HL-60 (cell line): ENCODE measurements at regions not wholly inside any gene's neighbourhood (a gene's known extent, or its start where the extent isn't known, plus 50 kb on each side); places are given as distances from the start of the nearest gene placed in this dataset.

Experiments used
- DNase-seq, 2 experiments: peaks; one replicate each; pipeline ENCODE4 v3.0.0-alpha.2; 2010 to 2020; ENCODE audit warnings: low read depth in 1 of 2, low spot score in 1 of 2
- H3K27ac ChIP-seq: fragments of 250-450 bp; sonication (Bioruptor Pico); replicated peaks from 2 replicates; pipeline ENCODE4 v1.5.1; 2020; ENCODE audit warnings: mild to moderate bottlenecking, moderate library complexity
- H3K27me3 ChIP-seq: fragments of 250-450 bp; sonication (Bioruptor Pico); 2 replicates; pipeline ENCODE4 v1.5.1; 2021; ENCODE audit warnings: mild to moderate bottlenecking, moderate library complexity; ENCODE audit not compliant: insufficient read depth, poor library complexity, severe bottlenecking
- H3K4me3 ChIP-seq: replicated peaks from 2 replicates; pipeline ENCODE4 v1.5.1; 2011; ENCODE audit warnings: mild to moderate bottlenecking, control low read depth, low read length; ENCODE audit not compliant: insufficient read depth
- CTCF ChIP-seq: IDR thresholded peaks from one replicate; pipeline ENCODE4 v1.5.1; 2011; ENCODE audit warnings: low read length, control low read depth, inconsistent platforms; ENCODE audit not compliant: insufficient read depth
- GABPA ChIP-seq: IDR thresholded peaks from 2 replicates; pipeline ENCODE4 v1.6.1; 2012; ENCODE audit warnings: low read depth
- POLR2AphosphoS5 ChIP-seq: IDR thresholded peaks from 2 replicates; pipeline ENCODE4 v1.6.1; 2012; ENCODE audit warnings: low read depth
- REST ChIP-seq: IDR thresholded peaks from 2 replicates; pipeline ENCODE4 v1.6.1; 2012; ENCODE audit warnings: low read depth; ENCODE audit not compliant: insufficient replicate concordance
- SPI1 ChIP-seq: IDR thresholded peaks from 2 replicates; pipeline ENCODE4 v1.6.1; 2012; ENCODE audit warnings: low read depth, mild to moderate bottlenecking, borderline replicate concordance

- TF ChIP-seq CTCF, result no peak
- no peak for TF ChIP-seq POLR2AphosphoS5
- no peak for TF ChIP-seq SPI1
- TF ChIP-seq GABPA, result no peak
- no peak for TF ChIP-seq REST
- DNase-seq, result no peak
- Histone ChIP-seq H3K27me3 (no peaks in the 10 kb centered on the region), H3K4me3 (no peak overlapping the region), H3K27ac (no peak overlapping the region)
Measured at GRCh38 chr2:133825778-133826177, 257.5 kb upstream of the NCKAP5 start.

- H3K27me3 ChIP-seq, result no peaks in the 10 kb centered on the region
- TF ChIP-seq GABPA, result no peak
- TF ChIP-seq CTCF, result no peak
- no peak for TF ChIP-seq REST
- no peak for TF ChIP-seq SPI1
- no peak for TF ChIP-seq POLR2AphosphoS5
- no peak overlapping the region for H3K27ac ChIP-seq
- DNase-seq, result no peak
- H3K4me3 ChIP-seq, result no peak overlapping the region
Measured at GRCh38 chr2:133828913-133829312, 260.6 kb upstream of the NCKAP5 start.

- H3K27ac ChIP-seq, result no peak overlapping the region
- TF ChIP-seq CTCF (no peak), REST (no peak), SPI1 (no peak), POLR2AphosphoS5 (no peak), GABPA (no peak)
- no peaks in the 10 kb centered on the region for H3K27me3 ChIP-seq
- H3K4me3 ChIP-seq, result no peak overlapping the region
- no peak for DNase-seq
Measured at GRCh38 chr2:133829450-133830020, 261.3 kb upstream of the NCKAP5 start.
